Activated T-helper 9 cell treated with anti-CD3 and anti-CD28 coated beads, Interleukin-2, amount 50 U/mL, for 16 hours (primary cell): ENCODE measurements at regions not wholly inside any gene's neighbourhood (a gene's known extent, or its start where the extent isn't known, plus 50 kb on each side); places are given as distances from the start of the nearest gene placed in this dataset.
"Not testable (repeated sequence)": the region's sequence is repeated elsewhere in the genome, so short reads cannot be mapped to it uniquely, and the experiment has no call there.

ENCODE experiments used
- DNase-seq: peaks from one replicate; pipeline ENCODE4 v3.0.0-alpha.2; 2020; ENCODE audit warnings: low read depth

DNA sequence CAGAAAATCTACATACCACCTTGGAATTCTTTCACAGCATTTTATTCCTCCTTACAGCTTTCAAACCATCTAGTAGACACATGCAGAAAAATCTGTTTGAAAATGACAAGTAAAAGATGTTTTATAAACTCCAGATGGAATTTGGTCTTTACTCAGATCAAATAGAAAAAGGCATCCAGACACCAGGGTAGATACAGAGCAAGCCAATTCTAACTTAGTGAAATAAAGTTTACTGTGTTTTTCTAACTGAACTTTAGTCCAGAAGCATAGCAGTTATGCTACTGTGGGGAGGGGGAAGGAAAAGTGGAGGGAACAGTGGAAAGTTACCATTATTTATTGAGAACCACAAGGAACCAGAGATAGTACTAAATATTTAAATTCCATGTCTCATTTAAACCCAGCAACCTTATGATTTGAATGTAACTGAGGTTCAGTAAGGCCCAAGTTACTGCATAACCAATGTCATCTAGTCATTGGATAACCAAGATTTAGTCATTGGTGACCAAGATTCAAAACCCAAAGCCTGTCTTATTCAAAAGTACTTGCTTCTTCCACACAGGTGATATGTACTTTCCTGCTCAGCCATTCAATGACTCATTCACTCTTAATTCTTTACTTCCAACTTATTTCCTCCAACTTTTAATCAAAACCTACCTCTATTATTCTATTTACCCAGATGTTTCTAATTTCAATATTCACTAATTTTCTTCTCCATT is 57.7 kb downstream of the RAD51AP2 start:
- no peak for DNase-seq

DNA sequence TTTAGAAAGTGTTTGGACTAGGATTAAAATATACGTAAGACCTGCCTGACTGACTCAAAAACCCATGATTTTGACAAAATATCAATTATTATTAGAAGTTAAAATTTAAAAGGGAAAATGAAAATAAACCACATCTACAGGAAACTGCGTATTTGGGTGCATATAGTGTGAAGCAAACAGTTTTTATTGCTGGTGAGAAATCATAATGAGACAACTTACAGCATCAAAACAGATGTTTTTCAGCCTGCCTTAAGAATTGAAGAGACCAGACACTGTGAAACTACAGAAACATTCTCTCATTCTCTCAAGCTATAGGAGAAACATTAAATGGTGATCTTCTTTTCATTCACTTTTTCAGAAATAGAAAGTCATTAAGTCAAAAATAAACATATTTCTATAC is 62.9 kb downstream of the RAD51AP2 start:
- DNase-seq, result no peak

DNA sequence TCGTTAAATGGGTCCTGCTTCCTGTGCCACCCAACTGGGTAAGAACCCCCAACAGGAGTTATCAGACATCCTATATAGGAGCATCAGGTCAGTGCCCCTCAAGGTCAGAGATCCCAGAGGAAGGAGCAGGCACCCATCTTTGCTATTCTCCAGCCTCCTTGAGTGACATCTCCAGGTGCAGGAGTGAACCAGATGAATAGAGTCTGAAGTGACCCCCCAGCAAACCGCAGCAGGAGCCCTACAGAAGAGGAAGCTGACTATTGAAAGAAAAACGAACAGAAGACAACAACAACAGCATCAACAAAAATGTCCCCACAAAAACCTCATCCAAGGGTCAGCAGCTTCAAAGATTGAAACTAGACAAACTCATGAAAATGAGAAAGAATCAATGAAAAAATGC is 72.0 kb downstream of the RAD51AP2 start:
- DNase-seq, result not testable (repeated sequence)

DNA sequence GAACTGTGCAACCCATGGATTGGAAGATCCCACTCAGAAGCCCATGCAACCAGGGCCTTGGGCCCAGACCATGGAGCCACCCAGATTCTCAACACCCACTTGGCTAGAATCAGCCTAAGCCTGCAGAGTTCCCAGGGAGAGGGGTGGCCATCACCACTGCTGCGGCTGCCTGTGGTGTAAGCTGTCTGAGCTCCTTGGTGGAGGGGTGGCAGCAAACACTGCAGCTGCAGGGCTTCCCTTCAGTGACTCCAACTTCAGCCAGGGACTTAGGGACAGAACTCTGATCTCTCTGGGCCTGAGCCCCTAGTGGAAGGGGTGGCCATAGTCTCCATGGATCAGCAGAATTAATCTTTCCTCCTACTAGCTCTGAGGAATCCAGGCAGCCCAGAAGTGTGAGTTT is 72.5 kb downstream of the RAD51AP2 start:
- no peak for DNase-seq

DNA sequence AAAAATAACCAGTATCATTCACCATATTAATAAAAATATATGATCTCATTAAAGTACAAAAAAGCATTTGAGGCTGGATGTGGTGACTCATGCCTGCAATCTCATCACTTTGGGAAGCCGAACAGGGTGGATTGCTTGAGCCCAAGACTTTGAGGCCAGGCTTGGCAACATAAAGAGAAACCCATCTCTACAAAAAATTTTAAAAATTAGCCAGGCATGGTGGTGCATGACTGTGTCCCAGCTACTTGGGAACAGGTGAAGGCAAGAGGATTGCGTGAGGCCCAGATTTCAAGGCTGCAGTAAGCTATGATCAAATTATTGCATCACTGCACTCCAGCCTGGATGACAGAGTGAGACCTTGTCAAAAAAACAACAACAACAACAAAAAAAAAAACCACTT is 75.9 kb downstream of the RAD51AP2 start:
- no peak for DNase-seq

DNA sequence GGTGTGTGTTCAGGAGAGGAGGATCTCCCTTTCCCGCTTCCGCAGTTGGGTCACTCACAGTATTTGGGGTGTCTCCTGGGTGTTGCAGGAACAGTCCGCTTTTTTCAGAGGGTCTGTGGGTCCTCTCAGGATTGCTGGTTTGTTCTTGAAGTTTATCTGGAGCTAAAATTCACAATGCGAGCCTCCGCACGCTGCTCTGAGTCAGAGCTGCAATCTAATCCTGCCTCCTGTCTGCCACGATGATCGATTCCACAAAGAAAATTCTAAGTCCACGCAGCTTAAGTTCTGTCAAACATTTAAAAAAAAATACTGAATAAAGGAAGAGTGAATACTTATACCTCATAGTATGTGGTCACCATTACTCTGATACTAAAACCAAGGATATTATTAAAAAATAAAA is 76.5 kb downstream of the RAD51AP2 start:
- DNase-seq, result no peak

DNA sequence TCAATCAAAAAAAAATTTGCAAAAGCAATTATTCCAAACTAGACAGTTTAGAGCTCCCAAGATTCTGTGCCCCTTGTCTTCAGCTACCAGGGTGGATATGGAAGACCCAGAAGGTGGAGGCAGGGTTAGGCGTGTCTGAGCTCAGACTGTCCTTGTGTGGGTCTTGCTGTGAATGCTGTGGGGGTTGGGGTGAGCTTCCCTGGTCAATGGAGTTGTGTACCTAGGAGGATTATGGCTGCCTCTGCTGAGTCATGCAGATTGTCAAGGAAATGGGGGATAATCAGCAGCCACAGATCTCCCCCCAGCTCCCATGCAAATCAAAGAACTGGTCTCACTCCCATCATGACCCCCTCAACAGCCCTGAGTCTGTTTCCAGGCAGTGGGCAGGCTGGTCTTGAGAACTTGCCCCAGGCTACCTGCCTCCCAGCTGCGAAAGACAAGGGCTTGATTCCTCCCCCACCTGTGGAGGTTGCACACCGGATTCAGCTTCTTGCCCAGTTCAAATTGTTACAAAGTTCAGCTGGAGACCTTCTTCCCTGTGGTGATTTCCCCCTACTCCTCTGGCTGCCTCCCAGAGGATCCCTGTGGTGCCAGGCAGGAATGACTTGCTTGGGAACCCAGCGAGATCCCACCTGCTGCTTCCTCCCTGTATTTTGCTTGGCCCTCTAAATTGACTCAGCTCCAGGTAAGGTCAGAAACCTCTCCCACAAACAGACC is 77.0 kb downstream of the RAD51AP2 start:
- no peak for DNase-seq

DNA sequence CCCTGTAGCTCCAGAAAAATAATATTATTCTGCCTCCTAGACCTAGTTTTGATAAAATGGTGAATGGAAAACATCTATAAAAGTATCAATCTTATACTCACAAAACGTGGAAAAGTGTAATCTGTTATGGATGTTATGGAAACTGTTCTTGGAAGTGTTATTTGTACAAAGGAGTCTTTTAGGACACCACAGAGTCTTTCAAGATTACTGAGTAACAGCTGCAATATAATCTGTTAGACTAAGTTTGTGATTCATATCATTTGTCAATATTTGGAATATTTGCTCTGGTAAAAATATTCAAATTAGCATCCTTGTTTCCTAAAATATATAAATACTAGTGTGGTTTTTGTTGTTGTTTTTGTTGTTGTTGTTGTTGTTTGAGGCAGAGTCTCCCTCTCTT is 87.9 kb downstream of the RAD51AP2 start:
- DNase-seq, result no peak

DNA sequence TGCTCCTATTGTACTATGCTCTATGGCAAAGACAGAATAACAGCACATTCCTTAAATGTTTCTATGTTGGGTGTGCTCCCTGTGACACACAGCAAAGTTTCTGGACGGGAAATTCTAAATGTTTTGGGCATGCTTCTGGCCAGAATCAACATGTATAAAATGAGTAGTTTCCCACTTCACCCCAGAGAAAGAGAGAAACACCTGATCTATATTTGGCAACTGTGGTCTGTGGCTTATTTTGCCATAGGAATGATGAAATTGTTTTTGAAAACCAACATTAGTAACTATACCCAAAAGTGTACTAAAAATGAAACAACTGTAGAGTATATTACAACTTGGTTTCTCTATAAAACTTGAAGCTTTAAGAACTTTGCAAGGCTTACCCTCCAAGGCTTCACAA is 89.1 kb downstream of the RAD51AP2 start:
- no peak for DNase-seq

DNA sequence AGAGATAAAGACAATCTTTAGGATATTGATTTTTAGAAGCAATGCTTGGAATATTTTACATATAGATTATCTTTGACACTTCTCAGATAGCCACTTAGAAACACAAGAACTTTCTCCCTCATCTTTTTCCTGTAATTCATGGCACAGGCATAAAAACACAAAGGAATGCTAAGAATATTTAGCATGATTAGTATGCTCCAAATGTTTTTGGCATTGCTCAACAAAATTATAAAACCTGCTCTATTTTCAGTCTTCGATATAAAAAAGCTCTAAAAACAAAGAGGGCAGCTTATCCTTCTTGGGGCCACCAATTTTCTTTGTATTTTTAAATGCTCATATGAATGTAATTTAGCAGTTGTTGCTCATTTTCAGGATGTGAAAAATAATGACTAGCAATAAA is 90.8 kb downstream of the RAD51AP2 start:
- no peak for DNase-seq

DNA sequence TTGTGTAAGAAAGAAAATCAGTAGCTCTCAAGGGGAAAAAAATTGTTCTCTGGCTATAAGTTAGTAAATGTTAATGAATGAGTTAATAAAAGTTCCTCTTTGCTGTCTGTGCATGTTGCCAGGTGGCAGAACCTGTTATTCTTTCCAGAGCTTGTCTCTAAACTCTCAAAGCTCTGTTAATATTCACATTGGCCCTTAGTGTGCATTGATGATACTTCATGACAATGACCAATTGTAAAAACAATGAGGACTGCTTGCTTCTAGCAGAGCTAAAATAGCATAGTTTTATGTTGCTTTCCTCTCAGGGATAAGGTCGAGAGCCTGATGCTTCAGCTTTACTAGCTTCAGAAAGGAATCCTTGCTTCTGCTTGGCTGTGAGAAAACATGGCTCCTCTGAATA is 91.5 kb downstream of the RAD51AP2 start:
- no peak for DNase-seq

DNA sequence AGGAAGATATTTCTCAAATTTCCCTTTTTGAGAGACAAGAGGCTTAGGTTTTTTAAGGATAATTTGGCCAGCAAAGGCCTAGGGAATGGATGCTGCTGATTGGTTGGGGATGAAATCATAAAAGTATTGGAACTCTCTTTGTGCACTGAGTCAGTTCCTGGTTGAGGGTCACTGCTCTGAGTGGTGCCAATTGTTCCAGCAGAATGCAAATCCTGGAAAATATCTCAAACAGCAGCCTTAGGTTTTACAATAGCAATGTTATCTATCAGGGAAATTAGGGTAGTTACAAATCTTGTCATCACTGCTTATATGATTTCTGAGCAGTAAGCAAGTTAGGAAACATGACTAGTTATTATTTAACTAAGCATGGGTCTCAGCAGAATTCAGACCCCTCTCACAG is 96.2 kb downstream of the RAD51AP2 start:
- no peak for DNase-seq

DNA sequence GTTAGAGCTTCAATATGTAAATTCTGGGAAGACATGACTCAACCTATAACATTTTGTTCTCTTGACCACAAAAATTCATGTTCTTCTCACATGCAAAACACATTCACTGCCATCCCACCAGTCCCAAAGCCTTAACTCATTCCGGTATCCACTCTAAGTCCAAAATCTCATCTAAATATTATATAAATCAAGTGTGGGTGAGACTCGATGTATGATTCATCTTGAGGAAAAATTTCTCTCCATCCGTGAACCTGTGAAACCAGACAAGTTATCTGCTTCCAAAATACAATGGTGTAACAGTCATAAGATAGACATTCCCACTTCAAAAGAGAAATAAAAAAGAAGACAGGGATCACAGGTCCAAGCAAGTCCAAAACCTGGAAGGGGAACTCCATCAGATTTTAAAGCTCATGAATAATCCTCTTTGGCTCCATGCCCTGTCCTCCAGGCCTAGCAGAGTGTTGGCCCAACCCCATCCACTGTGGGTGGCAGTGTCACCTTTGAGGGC is 101.3 kb downstream of the RAD51AP2 start:
- DNase-seq, result no peak

DNA sequence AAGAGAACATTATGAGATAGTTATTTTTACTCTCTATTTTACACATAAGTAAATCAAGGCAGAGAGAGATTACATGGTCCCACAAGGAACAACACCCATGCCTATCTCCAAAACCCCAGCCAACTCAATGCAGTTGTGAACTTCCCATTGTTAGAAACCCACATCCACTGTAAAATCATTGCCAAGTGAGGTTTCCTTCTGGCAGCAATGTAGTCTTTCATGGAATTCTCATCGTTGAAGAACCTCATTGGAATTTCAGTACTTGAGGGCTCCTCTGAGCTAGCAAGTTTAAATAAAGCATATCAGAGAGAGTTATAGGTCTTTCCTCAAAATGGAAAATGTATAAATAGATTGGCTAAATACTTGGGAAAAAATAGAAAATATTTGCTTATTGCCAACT is 105.2 kb downstream of the RAD51AP2 start:
- no peak for DNase-seq

DNA sequence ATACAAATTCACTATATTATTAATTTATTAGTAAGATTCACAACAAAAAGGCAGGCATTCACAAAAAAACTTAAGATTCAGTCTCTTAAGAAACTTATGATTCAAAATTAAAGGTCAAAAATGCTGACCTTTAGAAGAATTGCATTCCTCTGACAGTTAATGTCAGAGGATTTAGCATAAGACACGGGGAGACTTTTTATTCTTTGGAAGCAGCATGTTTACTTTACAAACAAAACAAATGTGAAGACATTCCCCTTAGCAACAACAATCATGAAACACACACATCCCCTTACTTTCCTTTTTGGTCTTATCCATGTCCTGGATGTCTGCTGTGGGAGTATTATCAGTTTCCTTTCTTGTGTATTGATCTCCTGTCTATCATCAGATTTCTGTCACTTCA is 117.1 kb downstream of the RAD51AP2 start:
- DNase-seq, result no peak

DNA sequence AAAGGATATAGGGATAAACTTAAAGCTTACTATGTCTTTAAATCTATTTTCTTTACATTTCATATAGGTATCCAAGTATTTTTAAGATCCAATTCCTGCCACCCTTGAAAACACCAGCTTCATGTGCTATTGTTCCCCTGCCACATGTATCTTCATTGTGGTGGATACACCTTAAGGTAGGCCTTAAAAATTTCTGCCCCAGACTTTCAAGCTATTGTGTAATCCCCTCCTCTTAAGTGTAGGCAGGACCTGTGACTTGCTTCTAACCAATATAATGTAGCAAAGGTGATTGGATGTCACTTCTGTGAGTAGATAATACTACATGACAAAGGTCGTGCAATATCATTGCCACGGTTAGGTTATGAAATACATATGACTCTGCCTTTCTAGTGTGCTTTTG is 119.5 kb downstream of the RAD51AP2 start:
- DNase-seq, result no peak

DNA sequence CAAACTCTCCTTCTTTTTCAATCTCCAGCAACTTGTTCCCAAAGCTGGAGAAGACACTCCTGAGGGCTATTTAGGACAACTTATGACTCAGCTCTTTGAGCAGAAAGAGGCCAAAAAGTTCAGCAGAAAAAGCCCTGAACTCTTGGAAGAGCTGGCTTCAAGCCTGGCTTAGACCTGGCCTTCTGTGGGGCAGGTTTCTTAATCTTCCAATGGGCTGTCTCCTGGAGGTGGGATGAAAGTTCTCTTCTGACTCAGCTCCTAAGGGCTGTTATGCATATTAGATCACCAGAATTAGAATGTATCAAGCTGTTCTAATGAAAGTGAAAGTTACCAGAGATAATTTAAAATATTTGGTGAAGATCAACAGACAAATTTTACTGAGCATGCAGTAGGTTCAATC is 129.4 kb downstream of the RAD51AP2 start:
- no peak for DNase-seq

DNA sequence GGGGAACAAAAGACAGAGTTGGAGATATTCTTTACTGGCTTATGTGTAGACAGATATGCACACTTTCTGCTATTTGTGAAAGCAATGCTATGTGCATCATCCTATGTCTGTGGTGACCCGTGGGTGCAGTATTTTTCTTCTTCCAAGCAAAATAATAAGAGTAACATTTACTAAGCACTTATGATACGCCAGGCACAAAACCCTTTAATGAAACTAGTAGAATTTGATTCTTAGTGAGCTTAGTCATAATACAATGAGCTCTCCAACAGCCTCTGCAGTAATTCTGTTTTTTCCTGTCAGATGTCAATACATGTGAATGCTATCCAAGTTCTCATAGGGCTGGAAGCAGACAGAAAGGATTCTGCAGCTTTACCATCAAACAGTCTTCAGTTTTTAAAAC is 130.6 kb downstream of the RAD51AP2 start:
- DNase-seq, result no peak

DNA sequence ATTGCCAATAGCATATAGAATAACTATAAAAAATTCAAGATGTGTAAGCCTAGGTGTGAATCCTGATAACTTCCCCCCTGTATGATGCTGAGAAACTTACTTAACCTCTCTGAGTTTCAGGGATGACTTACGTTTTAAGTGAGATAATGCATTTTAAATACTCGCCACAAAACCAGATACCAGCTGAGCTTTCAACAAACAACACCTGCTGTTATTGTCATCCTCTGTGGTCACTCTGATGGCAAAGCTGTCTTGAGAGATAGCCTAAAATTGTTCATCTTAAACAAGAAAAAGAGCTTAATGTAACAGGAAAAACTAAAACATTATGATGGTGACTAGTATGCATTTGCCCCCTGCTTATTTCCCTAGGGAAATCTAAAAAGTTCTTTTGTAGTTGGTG is 131.5 kb downstream of the RAD51AP2 start:
- DNase-seq, result no peak

DNA sequence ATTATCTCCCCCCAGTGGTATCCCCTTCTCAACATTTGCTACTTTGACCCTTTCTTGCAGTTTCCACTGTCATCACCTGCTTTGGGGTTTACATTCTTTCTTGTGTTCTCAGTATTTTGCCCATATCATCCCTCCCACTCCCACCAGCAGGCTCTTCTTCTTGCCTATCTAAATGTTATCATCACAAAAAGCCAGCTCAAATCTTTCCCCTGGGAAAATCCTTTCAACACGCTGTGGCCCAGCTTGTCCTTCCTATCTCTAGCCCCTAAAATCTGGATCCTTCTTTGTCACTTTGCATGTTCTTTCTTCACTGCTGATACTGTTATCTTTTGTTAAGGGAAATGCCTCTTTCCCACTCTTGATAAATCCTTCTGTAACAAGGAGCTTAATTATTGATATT is 138.2 kb downstream of the RAD51AP2 start:
- no peak for DNase-seq

DNA sequence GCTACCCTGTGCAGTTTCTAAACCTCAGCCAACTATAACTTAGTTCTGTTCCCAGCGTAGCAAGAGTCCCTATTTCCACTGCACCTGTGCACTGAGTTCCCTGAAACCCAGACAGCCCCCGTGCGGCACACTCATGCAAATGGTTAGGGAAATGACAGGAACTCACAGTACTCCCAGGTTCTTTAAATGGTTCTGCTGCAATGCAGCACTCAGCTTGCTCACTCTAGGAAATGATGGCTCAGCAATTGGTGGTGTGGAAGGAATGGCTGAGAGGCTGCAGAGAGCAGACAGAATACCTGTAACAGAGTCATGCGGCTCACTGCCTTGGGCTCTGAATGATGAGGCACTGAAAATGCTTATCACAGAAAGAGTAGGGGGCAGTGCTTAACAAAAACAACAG is 143.0 kb downstream of the RAD51AP2 start:
- no peak for DNase-seq

DNA sequence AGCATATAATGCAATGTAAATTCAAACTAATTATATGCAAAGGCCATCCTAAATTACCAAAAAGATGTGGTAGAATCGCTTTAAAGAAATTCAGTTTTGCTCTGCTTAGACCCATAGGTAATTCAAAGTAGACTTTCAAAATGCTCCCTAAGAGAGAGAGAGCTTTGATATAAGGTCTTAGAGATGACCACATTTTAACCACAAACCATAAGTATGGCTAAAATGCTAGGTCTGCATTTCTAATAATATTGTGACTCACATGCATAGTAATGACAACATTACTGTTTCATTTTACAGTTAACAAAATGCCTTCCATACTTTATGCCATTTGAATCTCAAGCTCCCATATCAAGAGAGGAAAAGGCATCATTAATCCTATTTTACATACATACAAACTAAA is 144.5 kb downstream of the RAD51AP2 start:
- no peak for DNase-seq

DNA sequence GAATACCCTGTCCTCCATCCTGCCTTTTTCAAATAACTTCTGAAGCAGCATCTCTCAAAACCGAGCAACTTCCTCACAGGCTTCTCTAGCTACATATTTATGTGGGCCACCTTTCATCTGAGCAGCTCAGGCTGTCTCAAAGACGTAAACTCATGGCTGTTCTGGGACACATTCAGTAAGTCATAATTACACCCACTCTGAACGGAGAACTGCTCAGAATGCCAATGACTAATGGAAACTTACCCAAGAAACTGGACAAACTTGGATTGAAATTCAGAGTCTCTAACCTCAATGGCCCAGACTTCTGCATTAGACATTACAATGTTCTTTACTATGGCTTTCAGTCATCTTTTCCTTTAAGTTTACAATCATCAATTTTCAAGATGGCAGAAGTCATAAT is 145.2 kb downstream of the RAD51AP2 start:
- DNase-seq, result no peak

DNA sequence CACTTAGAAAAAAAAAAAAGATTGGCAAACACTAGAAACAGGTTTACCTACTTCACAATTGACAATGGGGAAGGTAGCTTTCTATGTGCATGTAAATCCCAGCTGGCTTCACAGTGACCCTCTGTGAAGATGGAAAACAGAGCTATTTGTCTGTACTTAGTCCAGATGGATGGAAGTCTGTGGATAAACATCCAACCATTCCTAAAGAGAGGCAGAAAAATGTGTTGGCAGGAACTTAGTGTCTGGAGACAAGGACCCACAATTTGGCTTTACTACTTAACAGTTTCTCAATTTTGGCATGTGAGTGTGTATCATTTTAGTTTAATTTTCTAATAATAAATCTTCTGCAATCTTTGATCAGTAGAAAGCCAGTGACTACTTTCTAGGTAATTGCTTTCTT is 154.4 kb downstream of the RAD51AP2 start:
- no peak for DNase-seq
